Right lobe of liver (tissue), 6 donors: ENCODE measurements at regions not wholly inside any gene's neighbourhood (a gene's known extent, or its start where the extent isn't known, plus 50 kb on each side); places are given as distances from the start of the nearest gene placed in this dataset.

Experiments used
- ATAC-seq, 4 donors: fragments of 200-7000 bp; cut with Tn5 transposase; one replicate each; pipeline ENCODE4 v1.9.1; 2020; ENCODE audit warnings: mild to moderate bottlenecking in 4 of 4, moderate library complexity in 4 of 4
- DNase-seq, 3 donors: peaks; one replicate each; pipeline ENCODE4 v3.0.0-alpha.2; 2020
- H3K27ac ChIP-seq, 3 donors: fragments of 200-600 bp; one replicate each; pipeline ENCODE4 v1.8.0; 2022
- H3K27me3 ChIP-seq, 2 donors: fragments of 200-600 bp; one replicate each; pipeline ENCODE4 v1.8.0; 2022
- H3K36me3 ChIP-seq, 4 donors: fragments of 200-600 bp; sonication (generic) in 1 of 4; one replicate each; pipeline versions ENCODE4 v1.5.1 to v1.8.0; 2017 to 2022; ENCODE audit warnings: control low read depth in 1 of 4
- H3K4me1 ChIP-seq, 4 donors: fragments of 200-600 bp; sonication (generic) in 1 of 4; one replicate each; pipeline versions ENCODE4 v1.5.1 to v1.8.0; 2017 to 2022; ENCODE audit warnings: control low read depth in 1 of 4
- H3K4me3 ChIP-seq, 3 donors: fragments of 200-600 bp; one replicate each; pipeline ENCODE4 v1.8.0; 2022
- H3K9me3 ChIP-seq, 4 donors: fragments of 200-600 bp; sonication (generic) in 1 of 4; one replicate each; pipeline versions ENCODE4 v1.5.1 to v1.8.0; 2017 to 2022; ENCODE audit warnings: control low read depth in 1 of 4
- CTCF ChIP-seq, 4 donors: fragments of 200-600 bp in 3 of 4; fragments of 450-650 bp in 1 of 4; IDR thresholded peaks; one replicate each; pipeline versions ENCODE4 v1.5.1 to v1.8.0; 2016 to 2022; ENCODE audit warnings: antibody characterized with exemption in 4 of 4, mild to moderate bottlenecking in 2 of 4
- POLR2A ChIP-seq: fragments of 450-650 bp; IDR thresholded peaks from one replicate; pipeline ENCODE4 v1.6.1; 2017; ENCODE audit warnings: antibody characterized with exemption, mild to moderate bottlenecking
- WGBS: methylation state at CpG from one replicate; pipeline ENCODE4 v1.1.6; 2018; ENCODE audit warnings: low coverage, low lambda C conversion rate; ENCODE audit not compliant: insufficient coverage; ENCODE audit errors: missing lambda C conversion rate; 5-methylcytosine and 5-hydroxymethylcytosine counted together
- intact Hi-C, 2 donors: fragments of 100-400 bp; cut with DNase I; formaldehyde crosslinking; loops; one replicate each; pipeline versions ENCODE4 v1.11.2 to v1.14.1; 2022
- donor health status: DM: no; HTN: yes; CAD: no.
- donor health status: DM: no; HTN: no; CAD: no.
- donor health status: DM: no; HTN: no; CAD: no.
- donor health status: DM: no; HTN: yes; CAD: no.
- donor health status: DM: no; HTN: yes; CAD: no.

GRCh38 chr7:361680-362401 is 71.9 kb downstream of the FOXL3 start:
- TF ChIP-seq CTCF (IDR thresholded peaks at IDR 0.05) = no peak
- no peak for TF ChIP-seq POLR2A
- intact Hi-C loops = loop anchor here in 1 of 2 donors (10.0 kb wide), 1 partner anchor 57 kb away; no protein-coding TSS in a partner anchor
- DNase-seq (peak in 1 of 3 donors; percentile 5), ATAC-seq (no peak)
- H3K9me3 ChIP-seq = no peaks in the 10 kb centered on the region
- no peaks in the 10 kb centered on the region for H3K36me3 ChIP-seq
- H3K4me1 ChIP-seq = peaks cover 0 to 3% (median 0%) of the 10 kb centered on the region in 4 donors
- H3K27me3 ChIP-seq = no peaks in the 10 kb centered on the region
- H3K27ac ChIP-seq = no peak overlapping the region
- no peak overlapping the region for H3K4me3 ChIP-seq
- WGBS = 71% methylated on average over 11 of the region's 18 CpGs

- no peaks in the 10 kb centered on the region for H3K36me3 ChIP-seq
- DNase-seq (peak in 2 of 3 donors; percentile 42 to 44), ATAC-seq (peak; percentile 55 to 77 (median 68))
- no peak for TF ChIP-seq CTCF (IDR thresholded peaks at IDR 0.05)
- no peak for TF ChIP-seq POLR2A
- 16% methylated on average over 23 of the region's 23 CpGs for WGBS
- no peaks in the 10 kb centered on the region for H3K9me3 ChIP-seq
- no peak overlapping the region for H3K27ac ChIP-seq
- H3K27me3 ChIP-seq = no peaks in the 10 kb centered on the region
- H3K4me3 ChIP-seq = no peak overlapping the region
- peaks cover 0 to 3% (median 0%) of the 10 kb centered on the region in 4 donors for H3K4me1 ChIP-seq
- intact Hi-C loops = loop anchor here in 1 of 2 donors (10.0 kb wide), 1 partner anchor 58 kb away; no protein-coding TSS in a partner anchor
These were observed 72.6 kb downstream of the FOXL3 start for GRCh38 chr7:362402-363096.

- no peaks in the 10 kb centered on the region for H3K27me3 ChIP-seq
- peaks cover 0 to 3% (median 0%) of the 10 kb centered on the region in 4 donors for H3K4me1 ChIP-seq
- TF ChIP-seq CTCF (IDR thresholded peaks at IDR 0.05) = no peak
- no peak for TF ChIP-seq POLR2A
- H3K36me3 ChIP-seq = no peaks in the 10 kb centered on the region
- no peak overlapping the region for H3K27ac ChIP-seq
- peak in 2 of 3 donors; percentile 15 to 38 for DNase-seq
- H3K4me3 ChIP-seq = no peak overlapping the region
- intact Hi-C loops = loop anchor here in 1 of 2 donors (10.0 kb wide), 1 partner anchor 59 kb away; no protein-coding TSS in a partner anchor
- 83% methylated on average over 9 of the region's 20 CpGs for WGBS
- ATAC-seq = no peak
- no peaks in the 10 kb centered on the region for H3K9me3 ChIP-seq
These were observed 73.7 kb downstream of the FOXL3 start for GRCh38 chr7:363626-364025.

- H3K36me3 ChIP-seq = no peaks in the 10 kb centered on the region
- no peak overlapping the region for H3K4me3 ChIP-seq
- no peak overlapping the region for H3K27ac ChIP-seq
- DNase-seq (peak in 1 of 3 donors; percentile 22), ATAC-seq (no peak)
- no peaks in the 10 kb centered on the region for H3K9me3 ChIP-seq
- peaks cover 0 to 3% (median 0%) of the 10 kb centered on the region in 4 donors for H3K4me1 ChIP-seq
- no peaks in the 10 kb centered on the region for H3K27me3 ChIP-seq
- TF ChIP-seq POLR2A = no peak
- no peak for TF ChIP-seq CTCF (IDR thresholded peaks at IDR 0.05)
- no CpG with 5 or more reads among the region's 11 CpGs for WGBS
- intact Hi-C loops = loop anchor here in 1 of 2 donors (10.0 kb wide), 1 partner anchor 60 kb away; no protein-coding TSS in a partner anchor
These were observed 74.6 kb downstream of the FOXL3 start for GRCh38 chr7:364536-364935.
